ENCODE measurements at regions not wholly inside any gene's neighbourhood (a gene's known extent, or its start where the extent isn't known, plus 50 kb on each side); places are given as distances from the start of the nearest gene placed in this dataset.

GRCh38 chr12:91918431-91918830, 227.2 kb downstream of the BTG1 start:
- DNase-seq (ENCODE audit: low read depth, low spot score), result no peak
- in situ Hi-C loops (cut with HindIII; ENCODE audit: low sequenced_read_pairs), result no loop called here
- no peak overlapping the region for H3K4me3 ChIP-seq (ENCODE audit: low read depth, low read length)
- TF ChIP-seq CTCF (IDR thresholded peaks at IDR 0.05; ENCODE audit: low read depth, low read length), result no peak

- no peak for DNase-seq (ENCODE audit: low read depth, low spot score)
- H3K4me3 ChIP-seq (ENCODE audit: low read depth, low read length), result no peak overlapping the region
- in situ Hi-C loops (cut with HindIII; ENCODE audit: low sequenced_read_pairs), result no loop called here
- no peak for TF ChIP-seq CTCF (IDR thresholded peaks at IDR 0.05; ENCODE audit: low read depth, low read length)
Observed at GRCh38 chr12:91914701-91915100, 230.9 kb downstream of the BTG1 start.

GRCh38 chr12:91913651-91914050, 232.0 kb downstream of the BTG1 start:
- no peak for TF ChIP-seq CTCF (IDR thresholded peaks at IDR 0.05; ENCODE audit: low read depth, low read length)
- H3K4me3 ChIP-seq (ENCODE audit: low read depth, low read length), result no peak overlapping the region
- in situ Hi-C loops (cut with HindIII; ENCODE audit: low sequenced_read_pairs), result no loop called here
- DNase-seq (ENCODE audit: low read depth, low spot score), result no peak

- no peak overlapping the region for H3K4me3 ChIP-seq (ENCODE audit: low read depth, low read length)
- in situ Hi-C loops (cut with HindIII; ENCODE audit: low sequenced_read_pairs), result no loop called here
- DNase-seq (ENCODE audit: low read depth, low spot score), result no peak
- TF ChIP-seq CTCF (IDR thresholded peaks at IDR 0.05; ENCODE audit: low read depth, low read length), result no peak
Observed at GRCh38 chr12:91913124-91913523, 232.5 kb downstream of the BTG1 start.

- in situ Hi-C loops (cut with HindIII; ENCODE audit: low sequenced_read_pairs), result no loop called here
- no peak overlapping the region for H3K4me3 ChIP-seq (ENCODE audit: low read depth, low read length)
- no peak for DNase-seq (ENCODE audit: low read depth, low spot score)
- TF ChIP-seq CTCF (IDR thresholded peaks at IDR 0.05; ENCODE audit: low read depth, low read length), result no peak
Observed at GRCh38 chr12:91912178-91912577, 233.5 kb downstream of the BTG1 start.

- TF ChIP-seq CTCF (IDR thresholded peaks at IDR 0.05; ENCODE audit: low read depth, low read length), result no peak
- in situ Hi-C loops (cut with HindIII; ENCODE audit: low sequenced_read_pairs), result no loop called here
- H3K4me3 ChIP-seq (ENCODE audit: low read depth, low read length), result no peak overlapping the region
- DNase-seq (ENCODE audit: low read depth, low spot score), result no peak
Observed at GRCh38 chr12:91910871-91911388, 234.7 kb downstream of the BTG1 start.
